HG02588 (cell line): ENCODE measurements at regions not wholly inside any gene's neighbourhood (a gene's known extent, or its start where the extent isn't known, plus 50 kb on each side); places are given as distances from the start of the nearest gene placed in this dataset.

Source experiments
- ATAC-seq: cut with Tn5 transposase; IDR thresholded peaks from one replicate; pipeline ENCODE4 v1.9.1; 2021; ENCODE audit warnings: mild to moderate bottlenecking, moderate library complexity; ENCODE audit not compliant: unreplicated experiment

DNA sequence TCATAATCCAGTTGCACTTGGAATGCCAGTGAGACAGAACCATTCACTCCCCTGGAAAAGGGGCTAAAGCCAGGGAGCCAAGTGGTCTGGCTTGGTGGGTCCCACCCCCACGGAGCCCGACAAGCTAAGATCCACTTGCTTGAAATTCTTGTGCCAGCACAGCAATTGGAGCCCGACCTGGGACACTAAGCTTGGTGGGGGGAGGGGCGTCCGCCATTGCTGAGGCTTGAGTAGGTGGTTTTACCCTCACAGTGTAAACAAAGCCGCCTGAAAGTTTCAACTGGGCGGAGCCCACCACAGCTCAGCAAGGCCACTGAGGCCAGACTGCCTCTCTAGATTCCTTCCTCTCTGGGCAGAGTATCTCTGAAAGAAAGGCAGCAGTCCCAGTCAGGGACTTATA lies 200.7 kb upstream of the NPSR1 start:
- ATAC-seq = no peak

DNA sequence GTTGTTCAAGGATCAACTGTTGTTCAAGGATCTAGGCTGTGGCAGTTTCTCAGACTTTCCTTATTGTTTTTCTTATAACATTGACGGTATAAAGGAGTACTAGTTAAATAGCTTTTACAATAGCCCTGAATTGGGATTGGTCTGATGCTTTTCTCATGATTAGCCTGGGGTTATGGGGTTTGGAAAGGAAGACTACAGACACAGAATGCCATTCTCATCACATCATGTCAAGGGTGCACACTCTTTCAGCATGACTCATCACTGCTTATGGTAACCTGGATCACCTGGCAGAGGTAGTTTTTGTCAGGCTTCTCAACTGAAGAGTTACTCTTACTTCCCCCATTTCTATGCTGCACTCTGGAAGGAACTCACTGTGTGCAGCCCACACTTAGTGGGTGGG lies 194.2 kb upstream of the NPSR1 start:
- no peak for ATAC-seq

DNA sequence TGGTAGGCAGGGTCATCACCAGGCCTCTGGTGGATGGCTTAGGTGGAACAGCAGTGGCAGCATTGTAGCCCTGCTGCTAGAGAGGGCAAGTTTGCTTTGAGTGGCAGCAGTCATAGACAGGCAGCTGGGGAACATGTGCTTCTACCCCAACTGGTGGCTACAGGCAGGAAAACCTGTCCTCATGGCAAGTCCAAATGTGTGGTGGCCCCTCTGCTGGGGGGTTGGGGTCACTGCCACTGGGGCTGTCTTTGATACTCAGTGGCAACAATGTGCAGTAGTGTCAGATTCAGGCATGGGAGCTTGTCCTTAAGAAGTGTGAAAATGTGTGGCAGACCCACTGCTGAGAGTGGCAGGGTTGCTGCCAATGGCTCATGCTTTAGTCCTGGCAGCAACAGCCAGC lies 186.2 kb upstream of the NPSR1 start:
- ATAC-seq = no peak

DNA sequence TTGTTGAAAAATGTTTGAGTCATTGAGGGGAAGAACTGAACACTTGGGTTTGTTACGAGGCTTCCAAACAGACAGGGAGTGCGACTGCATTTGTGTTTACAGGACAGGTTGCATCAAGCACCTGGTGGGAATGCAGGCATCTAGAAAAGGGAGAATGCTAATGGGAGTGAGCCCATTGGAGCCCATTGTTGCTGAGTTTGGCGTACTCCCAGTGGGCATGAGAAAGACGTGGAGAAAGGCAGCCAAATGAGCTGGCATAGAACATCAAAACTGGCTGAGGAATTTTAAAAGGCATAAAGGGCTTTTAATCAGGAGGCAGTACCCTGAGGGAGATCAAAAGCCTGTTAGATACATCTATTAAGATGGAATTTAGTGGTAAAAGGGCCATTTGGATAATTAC lies 171.6 kb upstream of the NPSR1 start:
- ATAC-seq = no peak

- ATAC-seq = no peak
Measured at GRCh38 chr7:34487391-34488115, 170.5 kb upstream of the NPSR1 start.

DNA sequence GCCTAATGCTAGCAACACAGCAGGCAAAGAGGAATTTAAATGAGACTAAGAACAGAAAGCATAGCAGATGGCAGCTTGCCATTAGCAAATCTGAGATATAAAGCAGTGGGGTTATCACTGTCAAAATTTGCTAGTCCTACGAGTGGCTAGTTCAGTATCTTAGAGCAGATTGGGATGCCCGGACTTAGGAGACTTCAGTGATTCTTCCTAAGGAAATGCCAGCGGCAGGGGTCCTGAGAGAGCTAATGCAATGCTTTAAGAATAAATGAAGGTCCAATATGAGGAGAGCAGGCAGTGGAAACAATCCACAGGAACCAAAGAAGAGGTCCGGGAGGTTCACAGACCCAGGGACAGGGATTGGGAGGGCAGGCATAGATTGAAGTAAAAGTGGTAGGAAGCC lies 169.3 kb upstream of the NPSR1 start:
- ATAC-seq = no peak

DNA sequence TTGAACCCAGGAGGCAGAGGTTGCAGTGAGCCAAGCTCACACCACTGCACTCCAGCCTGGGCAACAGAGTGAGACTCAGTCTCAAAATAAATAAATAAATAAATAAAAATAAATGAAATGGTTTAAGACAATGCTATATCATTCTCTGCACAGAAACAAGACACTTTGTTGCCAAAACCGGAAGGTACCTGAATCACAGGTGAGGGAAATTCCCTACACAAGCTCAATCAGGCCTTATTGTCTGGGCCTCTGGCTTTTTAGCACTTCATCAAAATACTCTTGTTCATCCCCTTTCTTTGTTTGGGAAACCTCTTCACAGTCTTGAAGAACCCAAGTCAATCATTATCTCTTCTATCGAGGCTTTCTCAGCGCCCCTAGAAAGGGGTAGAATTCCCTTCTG lies 166.1 kb upstream of the NPSR1 start:
- ATAC-seq = no peak

DNA sequence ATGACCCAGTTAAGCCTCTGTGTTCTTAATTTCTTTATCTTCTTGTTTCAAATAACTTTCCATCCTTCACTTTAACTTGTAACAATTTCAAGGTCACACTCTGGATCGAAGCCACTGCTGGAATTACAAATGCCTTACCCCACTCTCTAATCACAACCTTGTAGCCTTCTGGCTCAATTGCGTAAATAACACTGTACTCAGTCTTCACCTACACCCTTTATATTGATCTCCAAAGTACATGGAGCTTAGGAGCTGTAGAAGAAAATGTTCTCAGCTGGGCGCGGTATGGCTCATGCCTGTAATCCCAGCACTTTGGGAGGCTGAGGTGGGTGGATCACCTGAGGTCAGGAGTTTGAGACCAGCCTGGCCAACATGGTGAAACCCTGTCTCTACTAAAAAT lies 164.3 kb upstream of the NPSR1 start:
- ATAC-seq = no peak

DNA sequence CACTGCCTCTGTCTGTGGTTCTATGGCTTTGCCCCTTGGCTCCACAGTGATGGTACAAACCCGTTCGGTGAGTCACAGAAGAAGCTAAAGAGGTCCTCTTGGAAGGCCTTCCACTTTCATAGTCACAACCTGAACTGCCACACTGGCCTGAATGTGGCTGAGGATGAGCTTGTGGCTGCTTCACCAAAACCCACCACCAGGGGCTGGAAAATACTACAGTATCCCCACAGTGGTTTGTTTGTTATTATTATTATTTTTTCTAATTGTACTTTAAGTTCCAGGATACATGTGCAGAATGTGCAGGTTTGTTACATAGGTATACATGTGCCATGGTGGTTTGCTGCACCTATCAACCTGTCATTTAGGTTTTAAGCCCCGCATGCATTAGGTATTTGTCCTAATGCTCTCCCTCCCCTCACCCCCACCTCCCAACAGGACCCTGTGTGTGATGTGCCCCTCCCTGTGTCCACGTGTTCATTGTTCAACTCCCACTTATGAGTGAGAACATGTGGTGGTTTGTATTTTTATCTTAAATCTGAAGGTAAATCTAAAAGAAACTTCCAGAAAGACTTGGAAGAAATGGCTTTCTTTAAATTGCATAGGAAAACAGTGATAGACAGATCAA lies 160.8 kb upstream of the NPSR1 start:
- ATAC-seq = no peak

DNA sequence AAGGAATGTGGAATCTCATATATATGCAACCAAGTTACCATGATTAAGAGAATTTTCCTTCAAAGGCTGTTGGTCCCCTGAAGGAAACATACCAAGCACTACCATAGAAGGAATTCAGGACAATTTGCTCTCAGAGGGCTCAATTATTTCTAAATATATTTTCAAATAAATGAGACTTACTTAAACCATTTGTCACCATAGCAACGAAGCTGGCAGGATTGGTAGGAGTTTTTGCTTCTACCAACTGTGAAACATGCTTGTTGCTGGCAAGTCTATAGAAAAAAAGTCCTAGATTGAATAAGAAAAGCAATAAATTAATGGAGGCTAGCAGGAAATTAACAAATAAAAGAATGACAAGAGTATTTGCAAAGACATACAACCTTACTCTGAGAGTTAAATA lies 156.9 kb upstream of the NPSR1 start:
- no peak for ATAC-seq

DNA sequence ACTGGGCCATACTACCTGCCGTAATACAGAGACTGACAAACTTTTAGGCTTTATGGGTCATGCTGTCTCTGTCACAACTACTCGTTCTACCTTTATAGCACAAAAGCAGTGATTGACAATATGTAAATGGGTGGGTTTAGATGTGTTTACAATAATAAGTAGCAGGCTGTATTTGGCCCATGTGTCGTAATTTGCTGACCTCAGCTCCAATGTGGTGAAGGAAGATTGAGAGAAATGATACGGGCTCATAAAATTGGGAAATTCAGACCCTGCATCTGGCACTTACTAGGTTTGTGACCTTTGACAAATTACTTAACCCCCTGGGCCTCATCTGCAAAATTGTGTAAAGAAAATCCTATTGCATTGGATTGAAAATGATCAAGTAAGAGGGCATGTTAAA lies 150.8 kb upstream of the NPSR1 start:
- no peak for ATAC-seq

DNA sequence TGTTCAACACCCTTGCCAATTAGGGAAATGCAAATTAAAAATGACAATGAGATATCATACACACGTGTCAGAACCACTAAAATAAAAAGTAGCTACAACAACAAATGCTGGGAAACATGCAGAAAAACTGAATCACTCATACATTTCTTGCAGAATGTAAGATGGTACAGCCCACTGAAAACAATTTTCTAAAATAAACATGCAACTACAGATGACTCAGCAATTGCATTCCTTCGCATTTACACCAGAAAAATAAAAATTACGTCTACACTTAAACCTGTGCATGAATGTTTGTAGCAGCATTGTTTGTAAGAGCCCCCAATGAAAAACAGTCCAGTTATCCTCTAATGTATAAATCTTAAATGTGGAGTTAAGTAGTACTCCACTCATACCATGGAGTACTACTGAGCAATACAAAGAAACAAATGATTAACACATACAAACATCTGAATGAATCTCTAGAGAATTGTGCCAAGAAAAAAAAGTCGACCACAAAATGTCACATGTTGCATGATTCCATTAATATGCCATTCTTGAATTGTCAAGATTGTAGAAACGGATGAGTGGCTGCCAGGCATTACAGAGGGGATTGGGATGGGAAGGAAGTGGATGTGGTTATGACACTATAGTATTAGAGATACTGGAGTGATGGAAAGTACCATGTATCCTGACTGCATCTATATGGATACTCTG lies 134.6 kb upstream of the NPSR1 start:
- no peak for ATAC-seq

DNA sequence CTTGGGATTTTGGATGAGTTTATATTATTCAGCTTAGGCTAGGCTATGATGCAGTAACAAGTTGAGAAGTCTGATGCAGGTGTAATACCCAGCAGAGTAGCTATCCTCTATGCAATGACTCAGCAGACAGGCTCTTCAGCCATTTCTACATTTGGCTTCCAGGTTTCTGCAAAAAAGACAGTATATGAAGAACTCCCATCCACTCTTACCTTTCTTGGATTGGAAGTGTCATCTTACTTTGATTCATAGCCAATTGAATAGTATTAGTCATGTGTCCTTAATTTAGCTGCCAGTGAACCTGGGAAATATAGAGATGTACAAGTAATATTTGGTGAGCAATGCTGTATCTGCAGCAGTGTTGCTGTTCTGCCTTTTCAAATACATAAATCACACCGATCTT lies 127.8 kb upstream of the NPSR1 start:
- no peak for ATAC-seq

DNA sequence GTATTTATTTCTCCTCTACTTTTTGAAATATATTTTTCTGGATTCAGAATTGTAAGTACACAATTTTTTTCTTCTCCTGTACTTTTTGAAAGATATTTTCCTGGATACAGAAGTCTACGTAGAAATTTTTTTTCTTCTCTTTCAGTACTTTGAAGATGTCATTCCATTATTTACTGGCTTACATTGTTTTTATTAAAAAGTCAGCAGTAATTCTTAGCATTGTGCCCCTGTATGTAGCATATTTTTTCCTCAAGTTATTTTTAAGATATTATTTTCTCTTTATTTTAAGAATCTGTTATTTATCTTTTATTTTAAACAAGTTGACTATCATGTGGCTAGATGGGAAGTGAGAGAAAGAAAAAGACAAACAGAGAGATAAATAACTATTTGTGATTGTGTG lies 119.0 kb upstream of the NPSR1 start:
- ATAC-seq = no peak

- no peak for ATAC-seq
Measured at GRCh38 chr7:34544621-34545020, 113.4 kb upstream of the NPSR1 start.

DNA sequence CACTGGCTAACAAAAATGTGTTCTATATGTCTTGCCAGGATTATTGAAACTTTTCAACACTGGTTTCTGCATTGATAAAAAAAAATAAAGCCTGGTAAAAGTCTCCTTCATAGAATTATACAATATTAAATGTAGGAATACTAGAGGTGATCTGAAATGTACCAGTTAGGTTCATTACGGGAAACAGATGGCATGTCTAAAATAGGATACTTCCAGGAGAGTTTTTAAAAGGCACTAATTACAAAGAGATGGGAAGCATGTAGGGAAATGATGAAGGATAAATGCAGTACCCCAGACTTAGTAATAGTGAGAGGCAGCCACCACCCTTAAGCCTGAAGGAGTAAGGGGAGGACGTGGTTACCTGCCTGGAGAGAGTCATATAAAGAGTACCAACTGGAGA lies 107.0 kb upstream of the NPSR1 start:
- ATAC-seq = no peak

DNA sequence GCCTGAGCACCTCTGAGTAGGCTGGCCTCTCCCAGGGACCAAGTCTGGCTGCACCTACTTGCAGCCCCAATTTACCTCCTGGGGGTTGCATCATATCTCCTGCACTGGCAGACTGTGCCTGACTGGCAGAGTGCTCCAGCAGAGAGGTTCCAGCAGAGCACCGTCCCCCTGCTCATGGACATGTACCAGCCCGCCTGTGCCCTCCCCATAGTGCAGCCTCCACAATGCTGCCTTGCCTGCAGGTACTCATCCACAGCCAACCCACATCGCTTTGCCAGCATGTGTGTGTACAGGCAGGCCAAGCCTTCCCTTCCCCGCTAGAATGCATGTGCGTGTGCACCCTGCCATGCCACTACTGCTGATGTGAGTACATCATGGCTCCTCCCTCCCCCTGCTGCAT lies 105.5 kb upstream of the NPSR1 start:
- ATAC-seq = no peak

- ATAC-seq = no peak
Measured at GRCh38 chr7:34558022-34558421, 100.0 kb upstream of the NPSR1 start.

GRCh38 chr7:34564091-34564490 lies 93.9 kb upstream of the NPSR1 start:
- ATAC-seq = no peak

GRCh38 chr7:34567906-34568305 lies 90.1 kb upstream of the NPSR1 start:
- ATAC-seq = no peak

- ATAC-seq = no peak
Measured at GRCh38 chr7:34569975-34570699, 87.9 kb upstream of the NPSR1 start.

DNA sequence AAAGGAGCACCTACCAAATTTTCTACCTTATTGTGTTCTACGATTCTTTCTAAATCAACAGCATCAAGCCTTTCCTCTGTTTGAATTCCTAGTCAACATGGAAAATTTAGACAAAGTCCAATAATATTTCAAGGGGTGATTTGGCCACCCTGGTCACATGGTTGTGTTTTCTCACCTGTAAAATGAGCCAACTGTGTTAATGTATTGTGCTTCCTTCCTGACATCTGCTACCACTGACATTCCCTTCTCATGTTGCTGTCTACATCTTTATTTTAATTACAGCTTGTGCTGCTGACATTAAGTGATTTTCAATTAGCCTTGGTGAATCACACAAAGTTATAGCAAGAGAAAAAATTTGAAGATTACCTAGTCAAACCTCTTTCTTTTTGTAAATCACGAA lies 83.0 kb upstream of the NPSR1 start:
- ATAC-seq = no peak
